Osteocyte (in vitro differentiated cells): ENCODE measurements at regions not wholly inside any gene's neighbourhood (a gene's known extent, or its start where the extent isn't known, plus 50 kb on each side); places are given as distances from the start of the nearest gene placed in this dataset.
A peak's percentile ranks its signal among the peaks of the same experiment; 100 is the strongest.
"Not testable (repeated sequence)": the region's sequence is repeated elsewhere in the genome, so short reads cannot be mapped to it uniquely, and the experiment has no call there.

ENCODE experiments used
- DNase-seq: peaks from one replicate; pipeline ENCODE4 v3.0.0; 2021; ENCODE audit warnings: mixed read lengths; ENCODE audit not compliant: unreplicated experiment; ENCODE audit errors: extremely low spot score
- H3K27ac Mint-ChIP-seq: one replicate; pipeline ENCODE4 v1.8.0; 2021; ENCODE audit warnings: mild to moderate bottlenecking, mixed read lengths; ENCODE audit not compliant: unreplicated experiment
- H3K27me3 Mint-ChIP-seq: one replicate; pipeline ENCODE4 v1.8.0; 2021; ENCODE audit warnings: mixed read lengths; ENCODE audit not compliant: unreplicated experiment
- H3K36me3 Mint-ChIP-seq: one replicate; pipeline ENCODE4 v1.8.0; 2021; ENCODE audit warnings: mixed read lengths; ENCODE audit not compliant: unreplicated experiment
- H3K4me1 Mint-ChIP-seq: one replicate; pipeline ENCODE4 v1.8.0; 2021; ENCODE audit warnings: mixed read lengths; ENCODE audit not compliant: unreplicated experiment
- H3K4me3 Mint-ChIP-seq: one replicate; pipeline ENCODE4 v1.8.0; 2021; ENCODE audit warnings: mild to moderate bottlenecking, moderate library complexity, mixed read lengths; ENCODE audit not compliant: unreplicated experiment
- H3K9me3 Mint-ChIP-seq: one replicate; pipeline ENCODE4 v1.8.0; 2021; ENCODE audit warnings: mixed read lengths; ENCODE audit not compliant: unreplicated experiment
- TF ChIP-seq, protein P1 (sequence below): fragments of 200-600 bp; sonication (generic); IDR thresholded peaks from 2 replicates; pipeline ENCODE4 v1.5.0; 2021; ENCODE audit warnings: antibody characterized with exemption, mild to moderate bottlenecking, moderate library complexity

DNA sequence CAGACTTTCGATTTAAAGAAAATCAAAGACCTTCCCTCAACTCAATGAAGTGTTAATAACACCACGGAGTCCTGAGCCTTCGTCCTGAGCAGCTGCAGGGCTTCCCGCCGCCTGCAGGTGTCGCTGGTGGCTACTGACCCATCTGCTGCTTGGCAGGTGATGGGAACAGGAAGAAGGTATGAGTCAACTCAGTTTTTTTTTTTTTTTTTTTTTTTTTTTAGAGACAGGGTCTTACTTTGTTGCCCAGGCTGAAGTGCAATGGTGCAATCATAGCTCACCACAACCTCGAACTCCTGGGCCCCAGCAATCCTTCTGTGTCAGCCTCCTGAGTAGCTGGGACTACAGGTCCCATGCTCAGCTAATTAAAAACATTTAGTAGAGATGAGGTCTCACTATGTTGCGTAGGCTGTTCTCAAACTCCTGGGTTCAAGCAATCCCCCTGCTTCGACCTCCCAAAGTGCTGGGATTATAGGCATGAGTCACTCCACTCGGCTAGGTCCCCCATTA, 185.7 kb upstream of the IL12B start:
- Mint-ChIP-seq H3K36me3 (no peaks in the 10 kb centered on the region), H3K27ac (no peak overlapping the region), H3K4me1 (peaks cover 31% of the 10 kb centered on the region), H3K4me3 (no peak overlapping the region), H3K27me3 (peaks cover 10% of the 10 kb centered on the region), H3K9me3 (no peaks in the 10 kb centered on the region)
- DNase-seq: peak; percentile 87
- TF ChIP-seq, protein P1, sequence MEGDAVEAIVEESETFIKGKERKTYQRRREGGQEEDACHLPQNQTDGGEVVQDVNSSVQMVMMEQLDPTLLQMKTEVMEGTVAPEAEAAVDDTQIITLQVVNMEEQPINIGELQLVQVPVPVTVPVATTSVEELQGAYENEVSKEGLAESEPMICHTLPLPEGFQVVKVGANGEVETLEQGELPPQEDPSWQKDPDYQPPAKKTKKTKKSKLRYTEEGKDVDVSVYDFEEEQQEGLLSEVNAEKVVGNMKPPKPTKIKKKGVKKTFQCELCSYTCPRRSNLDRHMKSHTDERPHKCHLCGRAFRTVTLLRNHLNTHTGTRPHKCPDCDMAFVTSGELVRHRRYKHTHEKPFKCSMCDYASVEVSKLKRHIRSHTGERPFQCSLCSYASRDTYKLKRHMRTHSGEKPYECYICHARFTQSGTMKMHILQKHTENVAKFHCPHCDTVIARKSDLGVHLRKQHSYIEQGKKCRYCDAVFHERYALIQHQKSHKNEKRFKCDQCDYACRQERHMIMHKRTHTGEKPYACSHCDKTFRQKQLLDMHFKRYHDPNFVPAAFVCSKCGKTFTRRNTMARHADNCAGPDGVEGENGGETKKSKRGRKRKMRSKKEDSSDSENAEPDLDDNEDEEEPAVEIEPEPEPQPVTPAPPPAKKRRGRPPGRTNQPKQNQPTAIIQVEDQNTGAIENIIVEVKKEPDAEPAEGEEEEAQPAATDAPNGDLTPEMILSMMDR: peak; percentile 79

DNA sequence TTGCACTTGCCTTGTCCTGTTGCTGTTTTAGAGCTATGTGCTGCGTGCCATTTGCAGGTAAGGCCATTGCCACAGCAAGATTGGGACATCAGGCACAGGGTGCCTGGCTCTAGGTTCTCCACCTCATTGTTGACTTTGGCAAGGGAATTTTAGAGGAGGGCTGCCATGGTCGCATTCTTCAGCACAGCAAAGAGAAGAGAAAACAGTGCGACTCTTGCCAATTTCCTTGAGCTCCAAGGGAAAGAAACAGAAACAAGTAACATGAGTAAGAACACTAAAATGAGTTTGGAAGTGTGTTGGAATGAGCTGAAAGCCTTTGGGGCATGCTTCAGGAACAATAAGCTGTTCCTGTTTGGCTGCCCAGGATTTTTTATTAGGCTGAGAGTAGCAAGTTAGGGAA, 188.1 kb upstream of the IL12B start:
- peaks cover 13% of the 10 kb centered on the region for H3K27me3 Mint-ChIP-seq
- DNase-seq: no peak
- H3K4me3 Mint-ChIP-seq: no peak overlapping the region
- no peaks in the 10 kb centered on the region for H3K9me3 Mint-ChIP-seq
- peak overlapping the region; percentile 61 for H3K27ac Mint-ChIP-seq
- no peaks in the 10 kb centered on the region for H3K36me3 Mint-ChIP-seq
- peaks cover 23% of the 10 kb centered on the region for H3K4me1 Mint-ChIP-seq
- TF ChIP-seq, protein P1: no peak

DNA sequence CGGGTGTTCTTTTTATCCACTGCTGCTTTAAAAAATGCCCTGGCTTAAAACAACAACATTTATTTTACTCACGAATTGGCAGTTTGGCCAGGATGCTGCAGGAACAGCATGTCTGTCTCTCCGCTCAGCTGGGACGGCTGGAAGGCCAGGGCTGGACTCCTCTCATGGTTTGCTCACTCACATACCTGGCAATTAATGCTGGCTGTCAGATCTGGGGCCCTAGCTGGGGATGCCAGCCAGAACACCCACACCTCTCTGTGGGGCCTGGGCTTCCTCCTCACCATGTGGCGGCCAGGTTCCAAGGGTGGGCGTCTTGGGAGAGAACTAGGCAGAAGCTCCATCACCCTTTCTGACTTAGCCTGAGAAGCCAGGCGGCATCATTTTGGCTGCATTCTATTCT, 189.1 kb upstream of the IL12B start:
- Mint-ChIP-seq H3K27me3 (peaks cover 9% of the 10 kb centered on the region), H3K9me3 (no peaks in the 10 kb centered on the region), H3K4me3 (no peak overlapping the region), H3K27ac (no peak overlapping the region), H3K4me1 (peaks cover 23% of the 10 kb centered on the region), H3K36me3 (no peaks in the 10 kb centered on the region)
- TF ChIP-seq, protein P1: no peak
- DNase-seq: no peak

DNA sequence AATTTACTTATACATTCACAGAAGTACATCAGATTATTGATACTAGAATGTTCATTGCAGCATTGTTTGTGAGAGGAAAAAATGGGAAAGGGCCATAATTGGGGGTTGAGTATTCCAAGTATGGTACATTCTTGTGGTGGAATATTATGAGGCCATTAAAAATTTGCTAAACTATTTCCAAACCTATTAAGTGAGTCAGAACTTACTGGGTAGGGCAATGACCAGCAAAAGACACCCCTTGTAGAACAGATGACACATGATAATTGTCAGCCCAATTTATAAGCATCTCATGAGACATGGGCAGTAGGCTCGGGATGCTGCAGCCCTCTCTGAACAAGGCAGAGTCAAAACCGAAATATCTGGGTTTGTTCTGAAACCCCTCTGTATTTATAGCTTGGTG, 192.6 kb upstream of the IL12B start:
- Mint-ChIP-seq H3K4me1 (peaks cover 31% of the 10 kb centered on the region), H3K36me3 (no peaks in the 10 kb centered on the region), H3K27me3 (peaks cover 7% of the 10 kb centered on the region), H3K27ac (no peak overlapping the region), H3K9me3 (no peaks in the 10 kb centered on the region), H3K4me3 (no peak overlapping the region)
- no peak for DNase-seq
- TF ChIP-seq, protein P1: no peak

DNA sequence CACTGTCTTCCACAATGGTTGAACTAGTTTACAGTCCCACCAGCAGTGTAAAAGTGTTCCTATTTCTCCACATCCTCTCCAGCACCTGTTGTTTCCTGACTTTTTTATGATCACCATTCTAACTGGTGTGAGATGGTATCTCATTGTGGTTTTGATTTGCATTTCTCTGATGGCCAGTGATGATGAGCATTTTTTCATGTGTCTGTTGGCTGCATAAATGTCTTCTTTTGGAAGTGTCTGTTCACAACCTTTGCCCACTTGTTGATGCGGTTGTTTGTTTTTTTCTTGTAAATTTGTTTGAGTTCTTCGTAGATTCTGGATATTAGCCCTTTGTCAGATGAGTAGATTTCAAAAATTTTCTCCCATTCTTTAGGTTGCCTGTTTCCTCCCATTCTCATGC, 194.0 kb upstream of the IL12B start:
- not testable (repeated sequence) for H3K27ac Mint-ChIP-seq

DNA sequence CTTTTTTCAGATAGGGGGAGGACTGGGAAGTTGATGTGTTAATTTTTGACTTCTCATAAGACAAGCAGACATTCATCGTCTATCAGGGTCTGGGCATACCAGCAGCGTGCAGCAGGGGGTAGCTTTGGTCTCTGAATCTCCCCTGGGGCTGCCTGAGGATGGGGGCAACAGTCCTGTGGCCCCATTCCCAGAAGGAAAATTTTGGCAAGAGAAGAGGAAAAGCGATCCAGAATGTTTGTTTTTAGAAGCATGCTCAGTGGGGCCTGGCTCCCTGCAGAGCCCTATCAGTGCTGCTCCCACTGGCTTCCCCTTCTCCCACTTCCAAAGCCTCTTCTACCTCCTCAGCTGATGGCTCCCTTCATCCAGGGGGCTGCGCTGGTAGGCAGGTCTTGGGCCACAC, 194.8 kb upstream of the IL12B start:
- Mint-ChIP-seq H3K27ac (peak overlapping the region; percentile 25), H3K36me3 (no peaks in the 10 kb centered on the region), H3K4me1 (peaks cover 15% of the 10 kb centered on the region)

More for the DNA sequence above, 194.0 kb upstream of the IL12B start:
- not testable (repeated sequence) for DNase-seq, H3K9me3 Mint-ChIP-seq, H3K4me3 Mint-ChIP-seq, H3K36me3 Mint-ChIP-seq, H3K27me3 Mint-ChIP-seq
- H3K4me1 Mint-ChIP-seq: peaks cover 17% of the 10 kb centered on the region

More for the DNA sequence above, 194.8 kb upstream of the IL12B start:
- Mint-ChIP-seq H3K4me3 (peak overlapping the region; percentile 24), H3K27me3 (peaks cover 12% of the 10 kb centered on the region), H3K9me3 (peaks cover 7% of the 10 kb centered on the region)
- no peak for DNase-seq
- TF ChIP-seq, protein P1: peak; percentile 23
